HAP-1 (cell line): ENCODE measurements at regions not wholly inside any gene's neighbourhood (a gene's known extent, or its start where the extent isn't known, plus 50 kb on each side); places are given as distances from the start of the nearest gene placed in this dataset.

Experiments used
- DNase-seq, 2 experiments: peaks; one replicate each; pipeline ENCODE4 v3.0.0-alpha.2; 2016 to 2020; ENCODE audit warnings: low spot score in 2 of 2
- H3K27me3 ChIP-seq: fragments of 250-450 bp; sonication (Bioruptor Pico); 2 replicates; pipeline ENCODE4 v1.5.1; 2020; ENCODE audit warnings: low read depth, mild to moderate bottlenecking, moderate library complexity
- H3K36me3 ChIP-seq: fragments of 250-450 bp; sonication (Bioruptor Pico); replicated peaks from 2 replicates; pipeline ENCODE4 v1.5.1; 2020; ENCODE audit warnings: mild to moderate bottlenecking
- H3K4me1 ChIP-seq: fragments of 250-450 bp; sonication (Bioruptor Pico); 2 replicates; pipeline ENCODE4 v1.5.1; 2020; ENCODE audit warnings: mild to moderate bottlenecking
- H3K4me3 ChIP-seq: fragments of 250-450 bp; sonication (Bioruptor Pico); 2 replicates; pipeline ENCODE4 v1.5.1; 2020; ENCODE audit warnings: mild to moderate bottlenecking, moderate library complexity
- H3K9me3 ChIP-seq: fragments of 250-450 bp; sonication (Bioruptor Pico); 2 replicates; pipeline ENCODE4 v1.5.1; 2020; ENCODE audit warnings: mild to moderate bottlenecking, moderate library complexity
- in situ Hi-C: fragments of 300-500 bp; cut with MboI; formaldehyde crosslinking; loops from 3 replicates; pipeline ENCODE4 v1.14.3; 2020; ENCODE audit warnings: low sequenced_read_pairs, inconsistent platforms, mixed read lengths

GRCh38 chr4:182089326-182089725 is 153.9 kb upstream of the TENM3 start:
- no peaks in the 10 kb centered on the region for H3K36me3 ChIP-seq
- H3K4me1 ChIP-seq, result peaks cover 21% of the 10 kb centered on the region
- H3K27me3 ChIP-seq, result no peaks in the 10 kb centered on the region
- in situ Hi-C loops, result no loop called here
- H3K9me3 ChIP-seq, result no peaks in the 10 kb centered on the region
- no peak for DNase-seq
- H3K4me3 ChIP-seq, result no peak overlapping the region

DNA sequence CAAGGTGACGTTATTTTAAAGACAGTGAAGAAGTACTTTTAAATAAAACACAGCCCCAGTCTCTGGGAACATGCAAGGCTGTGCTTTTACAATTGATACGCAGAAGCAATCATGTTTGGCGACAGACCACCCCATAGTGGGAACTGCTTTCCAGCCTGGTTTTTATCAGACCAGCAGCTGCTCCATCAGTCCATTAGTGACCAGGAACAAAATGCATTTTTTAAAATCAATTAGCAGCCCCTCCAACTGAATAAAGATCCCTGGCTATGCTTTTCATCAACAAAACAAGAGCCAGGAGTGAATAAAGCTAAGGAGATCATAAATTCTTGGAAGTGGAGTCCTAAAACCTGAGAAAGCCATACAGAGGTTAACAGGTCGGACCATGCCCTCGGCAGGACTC is 153.0 kb upstream of the TENM3 start:
- Histone ChIP-seq H3K27me3 (no peaks in the 10 kb centered on the region), H3K4me3 (no peak overlapping the region), H3K36me3 (no peaks in the 10 kb centered on the region), H3K4me1 (peaks cover 13% of the 10 kb centered on the region), H3K9me3 (no peaks in the 10 kb centered on the region)
- DNase-seq, result no peak
- in situ Hi-C loops, result no loop called here

DNA sequence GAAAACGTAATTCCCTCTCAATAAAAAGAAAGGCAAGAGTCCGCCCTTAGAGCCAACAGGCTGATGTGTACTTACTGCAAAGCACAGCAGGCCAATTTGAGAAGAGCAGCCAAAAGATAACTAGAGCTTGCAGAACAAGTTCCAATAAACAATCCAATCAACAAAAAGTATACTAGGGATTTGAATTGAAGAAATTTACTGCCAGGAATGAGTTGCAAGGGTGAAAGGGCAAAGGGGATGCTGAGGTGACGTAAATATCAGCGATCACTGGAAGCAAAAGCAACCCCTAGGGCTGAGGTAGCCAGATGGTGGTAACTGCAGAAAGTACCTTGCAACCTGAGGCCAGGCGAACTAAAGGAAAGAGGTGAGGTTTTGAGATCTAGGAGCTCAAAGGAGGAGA is 152.1 kb upstream of the TENM3 start:
- H3K9me3 ChIP-seq, result no peaks in the 10 kb centered on the region

DNA sequence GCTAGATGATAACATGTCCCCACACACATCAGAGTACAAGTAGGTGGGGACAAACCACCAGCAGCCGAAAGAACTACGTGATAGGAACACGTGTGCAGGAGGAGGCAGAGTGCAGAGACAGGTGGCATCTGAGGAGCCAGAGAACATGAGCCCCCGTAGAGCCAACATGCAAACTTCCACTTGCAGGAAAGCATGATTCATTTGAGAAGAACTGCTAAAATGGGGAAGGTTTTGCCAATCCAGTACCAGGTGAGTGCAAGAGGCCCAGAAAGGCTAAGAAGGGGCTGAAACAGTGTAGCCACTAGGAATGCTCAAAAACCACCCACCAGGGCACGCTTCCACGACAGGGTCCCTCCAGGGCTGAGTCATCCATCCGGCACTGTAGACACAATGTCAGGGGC is 149.8 kb upstream of the TENM3 start:
- Histone ChIP-seq H3K4me1 (no peaks in the 10 kb centered on the region), H3K36me3 (no peaks in the 10 kb centered on the region), H3K4me3 (no peak overlapping the region), H3K27me3 (no peaks in the 10 kb centered on the region), H3K9me3 (no peaks in the 10 kb centered on the region)
- in situ Hi-C loops, result no loop called here
- no peak for DNase-seq

More for the DNA sequence above, 152.1 kb upstream of the TENM3 start:
- in situ Hi-C loops, result no loop called here
- H3K4me3 ChIP-seq, result no peak overlapping the region
- H3K4me1 ChIP-seq, result peaks cover 3% of the 10 kb centered on the region
- H3K36me3 ChIP-seq, result no peaks in the 10 kb centered on the region
- no peak for DNase-seq
- H3K27me3 ChIP-seq, result no peaks in the 10 kb centered on the region

- DNase-seq, result no peak
These were observed 149.3 kb upstream of the TENM3 start for GRCh38 chr4:182093935-182094334.

DNA sequence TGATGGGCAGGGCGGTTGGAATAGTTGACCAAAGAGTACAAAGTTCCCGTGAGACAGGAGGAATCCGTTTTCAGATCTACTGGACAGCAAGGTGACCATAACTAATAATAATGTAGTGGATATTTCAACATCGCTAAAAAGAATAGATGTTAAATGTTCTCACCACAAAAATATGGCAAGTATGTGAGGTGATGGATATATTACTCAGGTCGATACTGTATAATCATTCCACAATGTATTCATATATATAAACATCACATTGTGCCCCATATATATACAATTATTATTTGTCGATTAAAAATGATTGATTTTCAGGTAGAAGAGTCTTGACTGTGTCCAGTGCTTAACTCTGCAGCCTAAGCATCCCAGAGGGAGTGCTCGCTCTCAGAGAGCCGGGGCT is 141.6 kb upstream of the TENM3 start:
- Histone ChIP-seq H3K9me3 (0 out of 2 replicates have a peak, but pooled peaks cover 3% of the 10 kb centered on the region), H3K27me3 (no peaks in the 10 kb centered on the region), H3K4me3 (no peak overlapping the region), H3K36me3 (no peaks in the 10 kb centered on the region), H3K4me1 (peaks cover 4% of the 10 kb centered on the region; the same call in 1 of the 2 replicates)
- no peak for DNase-seq
- in situ Hi-C loops, result no loop called here

More at GRCh38 chr4:182093935-182094334, 149.3 kb upstream of the TENM3 start:
- Histone ChIP-seq H3K9me3 (no peaks in the 10 kb centered on the region), H3K4me1 (no peaks in the 10 kb centered on the region), H3K36me3 (no peaks in the 10 kb centered on the region), H3K27me3 (no peaks in the 10 kb centered on the region), H3K4me3 (no peak overlapping the region)
- in situ Hi-C loops, result no loop called here

DNA sequence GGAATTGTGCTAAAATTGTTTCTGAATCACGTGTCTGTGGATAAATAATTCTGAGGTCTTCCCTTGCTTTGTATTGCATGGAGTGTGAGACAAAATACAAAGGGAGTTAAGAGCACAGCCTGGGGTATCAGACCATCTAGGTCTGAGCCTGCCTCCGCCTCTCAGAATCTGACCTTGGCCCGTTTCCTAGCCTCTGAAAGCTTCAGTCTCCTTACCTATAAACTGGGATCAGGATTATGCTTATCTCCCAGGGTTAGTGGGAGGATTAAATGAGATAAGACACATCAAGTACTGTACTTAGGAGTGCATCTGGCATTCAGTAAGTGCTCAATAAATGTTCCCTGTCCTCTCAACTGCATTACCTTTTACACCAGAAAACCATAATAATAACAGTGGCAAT is 140.6 kb upstream of the TENM3 start:
- no peaks in the 10 kb centered on the region for H3K36me3 ChIP-seq
- no peaks in the 10 kb centered on the region for H3K27me3 ChIP-seq
- in situ Hi-C loops, result no loop called here
- DNase-seq, result no peak
- H3K4me1 ChIP-seq, result peaks cover 4% of the 10 kb centered on the region; the same call in 1 of the 2 replicates
- H3K4me3 ChIP-seq, result no peak overlapping the region
- 0 out of 2 replicates have a peak, but pooled peaks cover 3% of the 10 kb centered on the region for H3K9me3 ChIP-seq

DNA sequence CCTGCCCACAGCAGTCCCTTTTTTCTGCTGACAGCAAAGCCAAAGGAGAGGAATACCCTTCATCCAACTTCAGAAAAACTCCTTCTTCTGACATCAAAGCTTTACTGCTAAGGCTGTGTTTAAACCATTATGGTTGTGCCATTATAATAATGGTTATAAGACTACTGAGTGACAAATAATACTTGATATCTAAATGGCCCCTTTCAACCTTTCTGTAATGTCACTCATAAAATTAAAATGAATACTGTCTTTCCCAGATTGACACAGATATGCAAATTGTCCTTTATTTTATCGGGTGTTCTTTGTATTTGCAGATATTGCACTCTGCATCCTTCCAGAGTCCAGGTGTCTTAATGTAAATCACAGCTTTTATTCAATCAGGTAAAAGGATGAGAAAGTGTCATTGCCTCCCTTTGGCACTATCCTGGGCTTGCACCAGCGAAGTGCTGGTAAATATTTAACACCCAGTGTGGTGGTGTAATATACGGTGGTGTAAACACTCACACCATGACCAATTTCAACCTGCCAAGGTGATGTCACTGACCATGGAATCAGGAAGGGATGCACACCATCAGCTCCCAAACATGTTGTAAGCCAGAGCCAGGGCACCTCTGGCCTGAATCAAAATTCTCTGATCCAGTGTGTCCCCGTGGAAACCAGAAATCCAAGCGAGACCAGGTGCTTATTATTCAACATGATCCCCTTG is 139.4 kb upstream of the TENM3 start:
- Histone ChIP-seq H3K27me3 (no peaks in the 10 kb centered on the region), H3K4me3 (no peak overlapping the region), H3K36me3 (no peaks in the 10 kb centered on the region), H3K9me3 (0 out of 2 replicates have a peak, but pooled peaks cover 3% of the 10 kb centered on the region), H3K4me1 (peaks cover 4% of the 10 kb centered on the region; the same call in 1 of the 2 replicates)
- in situ Hi-C loops, result no loop called here
- DNase-seq, result no peak

DNA sequence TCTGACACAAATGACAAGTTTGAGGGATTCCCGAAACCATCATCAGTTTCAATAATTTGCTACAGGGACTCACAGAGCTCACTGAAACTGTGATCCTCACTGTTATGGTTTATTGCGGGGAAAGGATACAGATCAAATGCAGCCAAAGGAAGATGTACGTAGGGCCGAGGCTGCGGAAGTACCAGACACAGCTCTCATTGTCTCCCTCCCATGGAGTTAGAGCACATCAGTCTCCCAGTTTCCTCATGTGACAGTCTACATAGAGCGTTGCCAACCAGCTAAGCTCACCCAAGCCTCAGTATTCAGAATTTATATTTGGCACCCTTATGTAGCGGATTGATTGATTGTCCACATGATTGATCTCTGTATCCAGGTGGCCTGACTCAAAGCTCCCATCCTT is 137.8 kb upstream of the TENM3 start:
- H3K4me3 ChIP-seq, result no peak overlapping the region
- H3K27me3 ChIP-seq, result no peaks in the 10 kb centered on the region
- H3K4me1 ChIP-seq, result peaks cover 4% of the 10 kb centered on the region; the same call in 1 of the 2 replicates
- no peaks in the 10 kb centered on the region for H3K36me3 ChIP-seq
- no peaks in the 10 kb centered on the region for H3K9me3 ChIP-seq
- in situ Hi-C loops, result no loop called here
- no peak for DNase-seq

GRCh38 chr4:182107931-182108330 is 135.3 kb upstream of the TENM3 start:
- Histone ChIP-seq H3K9me3 (no peaks in the 10 kb centered on the region), H3K4me1 (peaks cover 8% of the 10 kb centered on the region), H3K36me3 (no peaks in the 10 kb centered on the region), H3K27me3 (no peaks in the 10 kb centered on the region), H3K4me3 (no peak overlapping the region)
- in situ Hi-C loops, result no loop called here
- no peak for DNase-seq

GRCh38 chr4:182111586-182111985 is 131.6 kb upstream of the TENM3 start:
- DNase-seq, result no peak
- Histone ChIP-seq H3K36me3 (no peaks in the 10 kb centered on the region), H3K9me3 (no peaks in the 10 kb centered on the region), H3K4me3 (no peak overlapping the region), H3K27me3 (no peaks in the 10 kb centered on the region), H3K4me1 (peaks cover 8% of the 10 kb centered on the region)
- in situ Hi-C loops, result no loop called here

DNA sequence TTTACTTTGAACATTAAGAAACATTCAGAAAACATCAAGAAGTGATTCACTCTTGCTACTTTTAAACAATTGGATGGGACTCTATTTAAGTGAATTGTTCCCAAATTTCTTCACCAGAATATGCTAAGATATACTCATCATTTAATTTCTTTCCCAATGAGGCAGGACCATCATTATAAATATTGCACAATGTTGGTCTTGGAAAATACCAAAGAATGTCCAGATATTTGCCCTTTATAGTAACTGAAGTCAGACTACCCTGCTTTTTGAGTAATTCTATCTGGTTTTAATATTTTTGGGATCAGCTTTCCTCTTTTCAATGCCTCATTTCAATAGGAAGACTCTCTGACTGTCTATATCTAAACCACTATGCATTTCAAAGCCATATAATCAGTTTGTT is 129.4 kb upstream of the TENM3 start:
- no peaks in the 10 kb centered on the region for H3K27me3 ChIP-seq
- H3K4me1 ChIP-seq, result peaks cover 8% of the 10 kb centered on the region
- in situ Hi-C loops, result no loop called here
- H3K36me3 ChIP-seq, result no peaks in the 10 kb centered on the region
- no peaks in the 10 kb centered on the region; the same call in 1 of the 2 replicates for H3K9me3 ChIP-seq
- no peak for DNase-seq
- no peak overlapping the region for H3K4me3 ChIP-seq

DNA sequence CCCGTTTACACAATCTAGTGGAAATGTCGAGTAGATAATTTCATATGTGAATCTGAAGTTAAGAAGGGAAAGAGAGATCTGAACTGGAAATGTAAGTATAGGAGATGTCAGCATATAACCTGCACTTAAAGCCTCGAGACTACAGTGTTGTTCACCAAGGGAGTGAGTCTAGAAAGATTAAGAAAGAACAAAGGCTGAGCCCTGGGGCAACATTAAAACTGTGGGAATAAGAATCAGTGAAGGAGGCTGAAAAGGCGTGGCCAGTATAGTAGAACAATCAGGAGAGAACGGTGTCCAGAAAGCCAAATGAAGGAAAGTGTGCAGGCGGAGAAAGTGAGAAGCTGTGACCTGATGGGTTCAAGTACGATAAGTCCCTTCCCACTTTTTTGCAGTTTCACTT is 118.8 kb upstream of the TENM3 start:
- H3K9me3 ChIP-seq, result peaks cover 8% of the 10 kb centered on the region; the same call in 1 of the 2 replicates
- H3K36me3 ChIP-seq, result no peaks in the 10 kb centered on the region
- no peak overlapping the region for H3K4me3 ChIP-seq
- DNase-seq, result peak; percentile 88 to 91
- in situ Hi-C loops, result no loop called here
- no peaks in the 10 kb centered on the region for H3K27me3 ChIP-seq
- H3K4me1 ChIP-seq, result peaks cover 15% of the 10 kb centered on the region

GRCh38 chr4:182126096-182126495 is 117.1 kb upstream of the TENM3 start:
- Histone ChIP-seq H3K36me3 (no peaks in the 10 kb centered on the region), H3K9me3 (peaks cover 8% of the 10 kb centered on the region; the same call in 1 of the 2 replicates), H3K4me1 (peaks cover 15% of the 10 kb centered on the region), H3K27me3 (no peaks in the 10 kb centered on the region), H3K4me3 (no peak overlapping the region)
- no peak for DNase-seq
- in situ Hi-C loops, result no loop called here
